ENCODE measurements at regions not wholly inside any gene's neighbourhood (a gene's known extent, or its start where the extent isn't known, plus 50 kb on each side); places are given as distances from the start of the nearest gene placed in this dataset.
"Not testable (repeated sequence)": the region's sequence is repeated elsewhere in the genome, so short reads cannot be mapped to it uniquely, and the experiment has no call there.

DNA sequence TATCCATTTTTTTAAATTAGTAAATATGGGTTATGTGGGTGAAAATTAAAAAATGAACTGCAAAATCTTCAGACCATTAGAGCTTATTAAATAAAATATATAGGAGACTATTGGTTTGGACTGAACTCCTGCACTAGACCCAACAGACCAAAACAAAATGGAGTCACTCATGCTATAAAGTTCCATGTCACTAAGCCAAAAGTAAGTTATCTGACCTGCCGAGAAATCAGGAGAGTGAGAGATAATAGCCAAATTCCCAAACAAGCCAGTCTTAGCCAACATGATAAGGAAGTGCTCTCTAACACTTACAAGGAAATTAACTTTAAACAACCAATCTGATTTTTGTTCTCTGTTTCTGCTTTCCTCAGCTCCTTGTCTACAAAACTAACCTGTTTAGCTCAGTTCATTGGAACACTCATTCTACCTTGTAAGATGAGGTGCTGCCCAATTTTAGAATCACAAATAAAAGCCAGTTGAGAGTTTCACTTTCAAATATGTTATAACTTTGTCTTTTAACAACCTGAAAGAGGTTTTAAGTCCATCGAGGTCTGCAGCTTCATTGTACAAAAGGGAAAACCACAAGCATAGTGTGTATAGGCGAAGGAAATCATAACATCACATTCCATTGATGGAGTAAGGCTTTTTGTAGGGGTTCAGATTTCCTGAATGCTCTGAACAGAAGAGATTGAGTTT, 220.5 kb downstream of the TENT5A start:
- Mint-ChIP-seq H3K36me3 (ENCODE audit: low read depth) (no peaks in the 10 kb centered on the region), H3K27me3 (no peaks in the 10 kb centered on the region), H3K4me1 (no peaks in the 10 kb centered on the region), H3K4me3 (no peak overlapping the region), H3K9me3 (peaks cover 2% of the 10 kb centered on the region), H3K27ac (no peak overlapping the region)
- DNase-seq: no peak
- ChIA-PET CTCF (interaction anchor here (0.6 kb wide), 1 partner anchor 306 kb away, joined by 3 read pairs; no protein-coding TSS in a partner anchor), POLR2A (no interaction called here)

DNA sequence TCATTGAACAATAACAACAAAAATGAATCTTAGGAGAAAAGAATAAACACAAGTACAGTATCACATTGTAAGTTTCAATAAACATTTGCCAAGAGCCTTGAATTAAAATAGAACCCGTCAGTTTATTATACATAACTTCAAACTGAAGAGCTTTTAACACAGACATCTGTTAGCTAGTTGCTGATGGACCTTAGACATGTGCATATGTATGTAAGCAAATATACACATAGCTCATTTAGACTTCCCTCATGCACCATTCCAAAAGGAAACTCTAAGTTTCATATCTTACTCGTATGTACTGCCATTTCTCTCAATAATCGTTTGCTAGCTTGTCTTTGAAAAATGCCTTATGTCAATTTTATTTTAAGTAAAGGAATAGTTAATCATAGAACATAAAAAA, 235.0 kb downstream of the TENT5A start:
- Mint-ChIP-seq H3K36me3 (ENCODE audit: low read depth) (no peaks in the 10 kb centered on the region), H3K9me3 (peaks cover 2% of the 10 kb centered on the region), H3K4me3 (no peak overlapping the region), H3K4me1 (no peaks in the 10 kb centered on the region), H3K27ac (no peak overlapping the region), H3K27me3 (no peaks in the 10 kb centered on the region)
- no peak for DNase-seq
- ChIA-PET CTCF (no interaction called here), POLR2A (no interaction called here)

DNA sequence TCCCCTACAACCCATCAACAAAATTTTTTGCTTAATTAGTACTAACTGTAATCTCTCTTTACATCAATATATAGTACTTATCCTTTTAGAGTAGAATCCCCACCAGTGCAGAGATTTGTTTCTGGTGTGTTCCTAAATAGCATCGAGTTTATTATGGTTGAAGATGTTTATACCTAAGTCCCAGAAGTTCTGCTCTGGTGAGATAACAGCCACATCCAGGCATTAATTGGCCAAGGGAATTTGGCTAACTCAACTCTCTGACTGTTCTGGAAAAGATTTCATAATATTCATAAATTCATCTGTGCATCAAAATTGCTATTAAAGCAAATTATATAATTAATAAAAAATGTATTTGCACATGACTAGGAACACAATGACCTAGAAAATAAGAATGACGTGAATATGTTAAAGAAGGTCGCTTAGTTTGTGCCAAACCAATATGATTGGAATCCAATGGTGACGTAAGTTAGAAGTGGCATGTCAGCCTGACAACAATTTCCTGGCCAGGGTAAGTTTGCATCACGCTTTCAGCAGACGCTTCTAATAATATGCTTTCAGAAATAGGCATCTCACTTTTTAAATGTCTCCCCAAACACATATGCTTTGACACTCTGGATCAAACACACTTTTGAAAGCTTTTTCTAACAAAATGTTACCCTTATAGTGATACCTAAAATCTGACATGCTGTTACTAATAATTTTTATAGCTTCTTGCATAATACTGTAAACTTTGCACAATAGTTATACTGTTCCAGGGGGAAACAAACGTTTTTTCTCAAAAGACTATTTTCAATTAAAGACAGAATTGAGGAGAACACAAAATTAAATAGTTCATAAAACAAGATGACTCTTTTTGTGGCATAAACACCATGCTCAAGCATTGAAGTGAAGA, 236.7 kb downstream of the TENT5A start:
- no peaks in the 10 kb centered on the region for H3K36me3 Mint-ChIP-seq (ENCODE audit: low read depth)
- no peak overlapping the region for H3K4me3 Mint-ChIP-seq
- DNase-seq: no peak

DNA sequence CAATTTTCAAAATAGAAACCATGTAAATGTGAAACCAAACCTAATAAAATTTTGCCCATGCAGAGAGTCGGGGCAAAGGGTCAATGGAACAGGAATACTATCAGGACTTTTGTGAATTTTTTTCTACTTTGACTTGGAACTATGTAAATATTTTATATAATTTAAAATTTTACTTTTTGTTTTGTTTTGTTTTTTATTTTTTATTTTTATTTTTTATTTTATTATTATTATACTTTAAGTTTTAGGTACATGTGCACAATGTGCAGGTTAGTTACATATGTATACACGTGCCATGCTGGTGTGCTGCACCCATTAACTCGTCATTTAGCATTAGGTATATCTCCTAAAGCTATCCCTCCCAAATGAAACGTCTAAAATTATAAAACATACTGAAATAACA, 238.3 kb downstream of the TENT5A start:
- POLR2A ChIA-PET; H3K36me3 Mint-ChIP-seq (ENCODE audit: low read depth); H3K4me1 Mint-ChIP-seq; H3K27me3 Mint-ChIP-seq; H3K4me3 Mint-ChIP-seq; H3K27ac Mint-ChIP-seq; H3K9me3 Mint-ChIP-seq; DNase-seq: not testable (repeated sequence)
- CTCF ChIA-PET: interaction anchor here (0.5 kb wide), 1 partner anchor 494 kb away, joined by 3 read pairs; no protein-coding TSS in a partner anchor

More for the DNA sequence above, 236.7 kb downstream of the TENT5A start:
- no peak overlapping the region for H3K27ac Mint-ChIP-seq
- no peaks in the 10 kb centered on the region for H3K27me3 Mint-ChIP-seq
- peaks cover 2% of the 10 kb centered on the region for H3K9me3 Mint-ChIP-seq
- CTCF ChIA-PET: interaction anchor here (0.6 kb wide), 1 partner anchor 228 kb away, joined by 4 read pairs; no protein-coding TSS in a partner anchor
- POLR2A ChIA-PET: no interaction called here
- H3K4me1 Mint-ChIP-seq: no peaks in the 10 kb centered on the region

DNA sequence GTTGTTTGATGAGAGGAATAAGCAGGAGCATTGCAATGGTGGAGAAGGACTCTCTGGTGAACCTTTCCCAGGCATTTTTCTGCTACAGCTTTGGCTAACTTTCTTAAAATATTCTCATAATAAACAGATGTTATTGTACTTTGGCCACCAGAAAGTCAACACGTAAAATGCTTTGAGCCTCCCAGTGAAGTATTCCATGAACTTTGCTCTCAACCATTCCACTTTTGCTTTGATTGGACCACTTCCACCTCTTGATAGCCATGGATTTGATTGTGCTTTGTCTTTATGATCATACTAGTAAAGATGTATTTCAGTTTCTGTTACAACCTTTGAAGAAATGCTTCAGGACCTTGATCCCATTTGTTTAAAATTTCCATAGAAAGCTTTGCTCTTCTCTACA, 241.1 kb downstream of the TENT5A start:
- Mint-ChIP-seq H3K27me3 (no peaks in the 10 kb centered on the region), H3K4me1 (no peaks in the 10 kb centered on the region), H3K9me3 (peaks cover 2% of the 10 kb centered on the region), H3K36me3 (ENCODE audit: low read depth) (no peaks in the 10 kb centered on the region), H3K4me3 (no peak overlapping the region), H3K27ac (no peak overlapping the region)
- DNase-seq: no peak
- CTCF ChIA-PET: no interaction called here
- POLR2A ChIA-PET: no interaction called here

DNA sequence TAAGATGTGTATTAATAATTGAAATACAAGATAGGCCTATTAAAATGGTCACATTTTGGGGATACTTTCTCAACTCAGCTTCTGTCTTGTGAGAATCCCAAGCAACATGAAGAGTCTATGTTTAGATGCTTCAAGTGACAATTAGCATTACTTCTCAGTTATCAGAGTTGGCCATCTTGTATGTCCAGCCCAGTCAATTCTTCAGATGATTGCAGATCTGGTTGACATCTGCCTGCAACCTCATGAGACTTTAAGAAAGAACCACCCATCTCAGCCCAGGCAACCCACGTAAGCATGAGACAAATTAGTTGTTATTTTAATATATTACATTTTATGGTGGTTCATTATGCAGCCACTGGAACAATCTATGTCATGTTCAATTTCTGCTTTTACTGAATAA, 256.5 kb downstream of the TENT5A start:
- Mint-ChIP-seq H3K4me1 (no peaks in the 10 kb centered on the region), H3K4me3 (no peak overlapping the region), H3K9me3 (peaks cover 5% of the 10 kb centered on the region), H3K27ac (no peak overlapping the region), H3K27me3 (no peaks in the 10 kb centered on the region), H3K36me3 (ENCODE audit: low read depth) (no peaks in the 10 kb centered on the region)
- DNase-seq: no peak
- CTCF ChIA-PET: no interaction called here
- POLR2A ChIA-PET: no interaction called here

DNA sequence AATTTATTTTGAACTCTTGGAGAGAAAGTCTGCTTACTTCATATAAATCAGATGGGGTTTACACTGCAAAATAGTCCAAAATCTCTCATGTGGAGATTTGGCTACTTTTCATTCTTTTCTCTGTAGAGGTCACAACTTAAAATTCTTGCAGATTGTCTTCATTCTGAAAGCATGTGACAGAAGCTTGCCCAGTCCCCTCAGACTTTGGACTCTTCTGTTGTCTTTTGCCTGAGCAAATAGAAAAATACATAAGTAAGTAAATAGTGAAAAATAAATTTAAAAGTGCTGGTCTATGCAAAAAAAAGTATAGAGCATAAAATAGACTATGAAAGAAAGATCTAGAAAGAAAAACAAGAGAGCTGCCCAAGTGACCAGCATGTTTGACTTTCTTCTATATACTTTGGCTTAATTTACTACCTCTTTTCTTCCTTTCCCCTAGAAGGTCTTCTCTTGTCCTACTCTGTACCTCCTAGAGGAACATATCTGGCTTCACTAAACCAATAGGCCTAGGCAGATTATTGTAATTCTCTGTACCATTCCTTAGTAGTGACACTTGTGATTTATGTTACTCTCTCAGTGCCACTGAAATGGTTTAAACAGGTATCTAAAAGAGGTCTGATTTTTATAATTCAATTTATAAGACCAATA, 260.9 kb downstream of the TENT5A start:
- Mint-ChIP-seq H3K36me3 (ENCODE audit: low read depth) (no peaks in the 10 kb centered on the region), H3K9me3 (no peaks in the 10 kb centered on the region), H3K27me3 (no peaks in the 10 kb centered on the region), H3K4me1 (no peaks in the 10 kb centered on the region), H3K4me3 (no peak overlapping the region), H3K27ac (no peak overlapping the region)
- ChIA-PET POLR2A (no interaction called here), CTCF (no interaction called here)
- no peak for DNase-seq

DNA sequence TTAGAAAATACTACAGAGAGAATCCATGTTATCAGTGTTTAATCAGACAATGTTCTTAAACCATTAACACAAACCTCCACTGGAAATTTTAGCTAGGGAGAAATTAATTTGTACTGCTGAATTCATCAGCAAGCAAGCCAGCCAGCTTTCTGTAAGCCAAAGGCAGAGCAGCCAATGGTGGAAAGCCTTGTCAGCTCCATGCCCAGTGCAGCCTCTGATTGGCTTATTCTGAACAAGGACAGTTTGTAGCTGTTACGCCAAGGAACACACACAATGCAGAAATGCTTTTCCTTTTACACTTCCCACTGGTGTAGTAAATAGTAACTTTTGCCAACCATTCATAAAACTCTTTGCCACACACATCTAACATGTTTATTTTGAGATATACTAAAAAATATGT, 265.0 kb downstream of the TENT5A start:
- Mint-ChIP-seq H3K27ac (no peak overlapping the region), H3K4me1 (no peaks in the 10 kb centered on the region), H3K4me3 (no peak overlapping the region), H3K9me3 (no peaks in the 10 kb centered on the region), H3K36me3 (ENCODE audit: low read depth) (no peaks in the 10 kb centered on the region), H3K27me3 (no peaks in the 10 kb centered on the region)
- ChIA-PET CTCF (no interaction called here), POLR2A (no interaction called here)
- no peak for DNase-seq

DNA sequence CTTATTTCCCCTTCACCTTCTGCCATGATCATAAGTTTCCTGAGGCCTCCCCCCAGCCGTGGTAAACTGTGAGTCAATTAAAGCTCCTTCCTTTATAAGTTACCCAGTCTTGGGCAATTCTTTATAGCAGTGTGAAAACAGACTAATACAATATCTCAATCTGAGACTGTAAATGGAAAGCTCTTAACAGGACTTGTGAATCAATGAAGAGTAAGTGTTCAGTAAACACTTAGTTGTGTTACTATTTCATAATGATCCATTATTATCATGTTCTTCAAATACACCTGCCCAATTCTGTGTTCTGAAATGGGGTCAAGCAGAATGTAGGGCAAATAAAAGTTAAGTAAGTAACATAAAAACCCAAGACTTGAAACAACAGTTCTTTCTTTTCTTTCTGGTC, 266.2 kb downstream of the TENT5A start:
- no peaks in the 10 kb centered on the region for H3K36me3 Mint-ChIP-seq (ENCODE audit: low read depth)
- H3K4me3 Mint-ChIP-seq: no peak overlapping the region
- H3K4me1 Mint-ChIP-seq: no peaks in the 10 kb centered on the region
- POLR2A ChIA-PET: no interaction called here
- no peaks in the 10 kb centered on the region for H3K9me3 Mint-ChIP-seq
- no peak overlapping the region for H3K27ac Mint-ChIP-seq
- CTCF ChIA-PET: no interaction called here
- DNase-seq: no peak
- H3K27me3 Mint-ChIP-seq: no peaks in the 10 kb centered on the region

DNA sequence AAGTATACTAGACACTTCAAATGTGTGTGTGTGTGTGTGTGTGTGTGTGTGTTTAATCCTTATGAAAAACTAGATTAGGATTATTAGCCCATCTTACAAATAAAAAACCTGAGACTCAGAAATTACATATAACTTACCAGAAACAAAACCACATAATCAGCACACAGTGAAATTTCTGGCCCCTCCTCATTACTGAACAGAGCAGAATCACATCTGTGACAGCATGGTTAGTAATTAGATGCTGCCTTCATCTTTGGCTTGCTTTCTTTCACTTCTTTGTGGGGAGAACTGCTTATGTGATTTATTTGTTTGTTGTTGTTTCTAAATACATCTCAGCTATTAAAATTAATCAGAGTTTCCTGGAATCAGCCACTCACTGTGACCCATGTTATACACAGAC, 267.1 kb downstream of the TENT5A start:
- DNase-seq: no peak
- no peaks in the 10 kb centered on the region for H3K36me3 Mint-ChIP-seq (ENCODE audit: low read depth)
- H3K4me3 Mint-ChIP-seq: no peak overlapping the region
- H3K4me1 Mint-ChIP-seq: no peaks in the 10 kb centered on the region
- ChIA-PET POLR2A (no interaction called here), CTCF (no interaction called here)
- no peaks in the 10 kb centered on the region for H3K9me3 Mint-ChIP-seq
- H3K27ac Mint-ChIP-seq: no peak overlapping the region
- H3K27me3 Mint-ChIP-seq: no peaks in the 10 kb centered on the region

DNA sequence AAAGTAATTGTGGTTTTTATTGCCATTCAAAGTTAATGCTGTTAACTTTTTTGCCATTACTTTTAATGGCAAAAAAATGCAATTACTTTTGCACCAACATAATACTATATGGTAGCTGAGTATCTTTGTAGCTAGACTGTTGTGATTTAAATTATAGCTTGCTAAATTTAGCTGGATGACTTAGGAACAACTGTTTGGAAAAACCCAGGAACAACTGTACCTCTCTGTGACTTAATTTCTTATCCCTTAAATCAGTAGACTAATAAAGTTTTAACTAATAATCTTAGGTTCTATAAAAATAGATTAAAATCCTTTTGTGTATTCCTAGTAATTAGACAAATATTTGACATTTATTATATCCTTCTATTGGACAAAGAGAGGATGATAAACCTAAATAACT, 268.2 kb downstream of the TENT5A start:
- Mint-ChIP-seq H3K9me3 (no peaks in the 10 kb centered on the region), H3K27me3 (no peaks in the 10 kb centered on the region), H3K4me3 (no peak overlapping the region), H3K36me3 (ENCODE audit: low read depth) (no peaks in the 10 kb centered on the region), H3K27ac (no peak overlapping the region), H3K4me1 (no peaks in the 10 kb centered on the region)
- ChIA-PET POLR2A (no interaction called here), CTCF (no interaction called here)
- no peak for DNase-seq

DNA sequence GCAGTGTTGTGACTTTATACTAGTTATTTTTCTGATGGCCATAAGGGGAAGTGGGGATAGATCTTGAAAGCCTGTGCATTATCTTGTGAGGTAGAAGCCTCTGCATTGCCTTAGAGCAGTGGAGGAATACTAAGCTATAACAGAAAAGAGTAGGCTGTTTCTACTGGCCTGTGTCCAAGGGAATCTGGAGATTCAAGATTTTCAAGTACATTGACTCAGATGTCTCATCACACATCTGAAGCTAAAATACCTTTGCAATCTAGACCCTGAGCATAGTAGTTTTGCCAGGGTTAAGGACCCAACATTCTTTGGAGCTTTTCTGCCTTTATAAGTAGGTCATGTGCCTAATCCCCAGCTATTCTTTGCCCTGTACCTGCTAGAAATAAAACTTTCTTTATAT, 272.3 kb downstream of the TENT5A start:
- H3K9me3 Mint-ChIP-seq: no peaks in the 10 kb centered on the region
- H3K27ac Mint-ChIP-seq: no peak overlapping the region
- CTCF ChIA-PET: no interaction called here

DNA sequence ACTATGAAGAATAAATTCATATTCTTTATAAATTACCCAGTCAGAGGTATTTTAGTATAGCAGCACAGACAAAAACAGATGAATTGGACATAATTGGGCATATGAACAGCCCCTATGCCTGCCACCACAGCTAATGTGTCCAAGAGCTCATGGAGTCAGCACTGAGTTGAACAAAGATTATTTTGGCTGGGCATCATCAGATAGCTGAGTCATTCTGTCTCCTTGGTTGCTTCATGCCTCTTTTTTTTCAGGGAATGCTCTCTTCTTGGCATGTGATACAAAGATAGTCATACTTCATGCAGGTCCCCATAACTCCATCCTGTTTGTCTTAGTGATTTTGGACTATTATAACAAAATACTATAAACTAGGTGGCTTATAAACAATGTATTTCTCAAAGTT, 275.6 kb downstream of the TENT5A start:
- POLR2A ChIA-PET: no interaction called here
- Mint-ChIP-seq H3K4me3 (no peak overlapping the region), H3K4me1 (no peaks in the 10 kb centered on the region), H3K9me3 (no peaks in the 10 kb centered on the region), H3K36me3 (ENCODE audit: low read depth) (no peaks in the 10 kb centered on the region), H3K27me3 (no peaks in the 10 kb centered on the region), H3K27ac (no peak overlapping the region)
- DNase-seq: no peak
- CTCF ChIA-PET: interaction anchor here (0.7 kb wide), 2 partner anchors 36 to 382 kb away, joined by 3 read pairs; no protein-coding TSS in a partner anchor

More for the DNA sequence above, 272.3 kb downstream of the TENT5A start:
- no peaks in the 10 kb centered on the region for H3K4me1 Mint-ChIP-seq
- no peaks in the 10 kb centered on the region for H3K27me3 Mint-ChIP-seq
- H3K4me3 Mint-ChIP-seq: no peak overlapping the region
- no peaks in the 10 kb centered on the region for H3K36me3 Mint-ChIP-seq (ENCODE audit: low read depth)
- DNase-seq: no peak
- POLR2A ChIA-PET: no interaction called here
